ENCODE measurements at regions not wholly inside any gene's neighbourhood (a gene's known extent, or its start where the extent isn't known, plus 50 kb on each side); places are given as distances from the start of the nearest gene placed in this dataset.

DNA sequence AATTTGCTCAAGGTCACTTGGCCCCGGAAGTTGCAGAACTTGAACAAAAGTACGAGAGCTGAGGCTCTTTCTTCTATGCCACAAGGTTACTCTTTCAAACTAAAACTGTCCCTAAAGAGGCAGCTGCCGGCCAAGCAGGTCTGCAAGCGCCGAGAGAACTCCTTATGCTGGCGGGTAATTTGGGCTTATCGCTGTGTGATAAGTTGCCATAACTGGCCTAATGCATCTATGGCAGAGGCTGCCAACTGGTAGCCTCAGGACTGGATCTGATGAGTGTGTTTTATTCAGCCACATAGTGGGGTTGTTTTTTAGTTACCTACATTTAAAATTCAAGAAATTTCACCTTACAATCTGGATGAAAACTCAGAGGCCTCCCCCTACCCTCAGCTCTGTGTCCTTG, 68.1 kb upstream of the SPOCK1 start:
- intact Hi-C loops (cut with DNase I) = no loop called here
- no peak for DNase-seq
- TF ChIP-seq, protein P1, sequence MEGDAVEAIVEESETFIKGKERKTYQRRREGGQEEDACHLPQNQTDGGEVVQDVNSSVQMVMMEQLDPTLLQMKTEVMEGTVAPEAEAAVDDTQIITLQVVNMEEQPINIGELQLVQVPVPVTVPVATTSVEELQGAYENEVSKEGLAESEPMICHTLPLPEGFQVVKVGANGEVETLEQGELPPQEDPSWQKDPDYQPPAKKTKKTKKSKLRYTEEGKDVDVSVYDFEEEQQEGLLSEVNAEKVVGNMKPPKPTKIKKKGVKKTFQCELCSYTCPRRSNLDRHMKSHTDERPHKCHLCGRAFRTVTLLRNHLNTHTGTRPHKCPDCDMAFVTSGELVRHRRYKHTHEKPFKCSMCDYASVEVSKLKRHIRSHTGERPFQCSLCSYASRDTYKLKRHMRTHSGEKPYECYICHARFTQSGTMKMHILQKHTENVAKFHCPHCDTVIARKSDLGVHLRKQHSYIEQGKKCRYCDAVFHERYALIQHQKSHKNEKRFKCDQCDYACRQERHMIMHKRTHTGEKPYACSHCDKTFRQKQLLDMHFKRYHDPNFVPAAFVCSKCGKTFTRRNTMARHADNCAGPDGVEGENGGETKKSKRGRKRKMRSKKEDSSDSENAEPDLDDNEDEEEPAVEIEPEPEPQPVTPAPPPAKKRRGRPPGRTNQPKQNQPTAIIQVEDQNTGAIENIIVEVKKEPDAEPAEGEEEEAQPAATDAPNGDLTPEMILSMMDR (IDR thresholded peaks at IDR 0.05) = no peak
- H3K4me3 ChIP-seq = no peak overlapping the region
- H3K9me3 ChIP-seq = no peaks in the 10 kb centered on the region
- no peak for ATAC-seq
- no peaks in the 10 kb centered on the region for H3K36me3 ChIP-seq
- H3K27ac ChIP-seq = no peak overlapping the region
- peaks cover 19% of the 10 kb centered on the region for H3K4me1 ChIP-seq
- no peaks in the 10 kb centered on the region for H3K27me3 ChIP-seq (ENCODE audit: low read depth)

- intact Hi-C loops (cut with DNase I) = no loop called here
- DNase-seq (no peak), ATAC-seq (no peak)
- Histone ChIP-seq H3K27ac (no peak overlapping the region), H3K9me3 (no peaks in the 10 kb centered on the region), H3K4me1 (peaks cover 19% of the 10 kb centered on the region), H3K27me3 (ENCODE audit: low read depth) (no peaks in the 10 kb centered on the region), H3K4me3 (no peak overlapping the region), H3K36me3 (no peaks in the 10 kb centered on the region)
- TF ChIP-seq, protein P1 (IDR thresholded peaks at IDR 0.05) = no peak
Observed at GRCh38 chr5:137566780-137567179, 67.7 kb upstream of the SPOCK1 start.

GRCh38 chr5:137566118-137566541, 67.0 kb upstream of the SPOCK1 start:
- Histone ChIP-seq H3K4me1 (peaks cover 19% of the 10 kb centered on the region), H3K4me3 (no peak overlapping the region), H3K27ac (no peak overlapping the region), H3K9me3 (no peaks in the 10 kb centered on the region), H3K36me3 (no peaks in the 10 kb centered on the region), H3K27me3 (ENCODE audit: low read depth) (no peaks in the 10 kb centered on the region)
- ATAC-seq (no peak), DNase-seq (no peak)
- intact Hi-C loops (cut with DNase I) = no loop called here
- TF ChIP-seq, protein P1 (IDR thresholded peaks at IDR 0.05) = no peak

DNA sequence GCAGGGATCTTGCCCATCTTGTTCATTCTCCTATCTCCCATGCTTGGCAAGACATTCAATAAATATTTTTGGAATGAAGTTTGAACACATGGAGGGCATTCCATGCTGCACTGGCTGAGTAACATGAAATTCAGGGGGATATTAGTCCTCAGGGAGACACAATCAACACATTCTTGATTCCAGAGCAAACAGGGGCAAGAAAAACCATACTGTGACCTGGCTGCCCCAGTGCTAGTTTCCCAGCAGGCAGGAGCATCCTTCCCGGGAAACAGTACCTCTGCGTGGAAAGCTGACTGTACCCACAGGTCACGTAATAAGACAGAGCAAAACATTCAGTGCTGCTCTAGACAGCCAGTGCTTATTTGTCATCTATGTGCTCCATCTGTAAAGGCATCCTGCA, 66.3 kb upstream of the SPOCK1 start:
- DNase-seq (no peak), ATAC-seq (no peak)
- TF ChIP-seq, protein P1 (IDR thresholded peaks at IDR 0.05) = no peak
- H3K36me3 ChIP-seq = no peaks in the 10 kb centered on the region
- H3K4me3 ChIP-seq = no peak overlapping the region
- intact Hi-C loops (cut with DNase I) = no loop called here
- H3K9me3 ChIP-seq = no peaks in the 10 kb centered on the region
- H3K27me3 ChIP-seq (ENCODE audit: low read depth) = no peaks in the 10 kb centered on the region
- H3K27ac ChIP-seq = no peak overlapping the region
- peaks cover 19% of the 10 kb centered on the region for H3K4me1 ChIP-seq

GRCh38 chr5:137564398-137564961, 65.4 kb upstream of the SPOCK1 start:
- Histone ChIP-seq H3K9me3 (no peaks in the 10 kb centered on the region), H3K4me1 (peaks cover 19% of the 10 kb centered on the region), H3K27me3 (ENCODE audit: low read depth) (no peaks in the 10 kb centered on the region), H3K36me3 (no peaks in the 10 kb centered on the region), H3K4me3 (no peak overlapping the region), H3K27ac (no peak overlapping the region)
- intact Hi-C loops (cut with DNase I) = no loop called here
- ATAC-seq = no peak
- no peak for DNase-seq
- TF ChIP-seq, protein P1 (IDR thresholded peaks at IDR 0.05) = no peak

All from lower lobe of right lung (tissue), 2 donors.